ENCODE measurements at regions not wholly inside any gene's neighbourhood (a gene's known extent, or its start where the extent isn't known, plus 50 kb on each side); places are given as distances from the start of the nearest gene placed in this dataset.
"Not testable (repeated sequence)": the region's sequence is repeated elsewhere in the genome, so short reads cannot be mapped to it uniquely, and the experiment has no call there.

DNA sequence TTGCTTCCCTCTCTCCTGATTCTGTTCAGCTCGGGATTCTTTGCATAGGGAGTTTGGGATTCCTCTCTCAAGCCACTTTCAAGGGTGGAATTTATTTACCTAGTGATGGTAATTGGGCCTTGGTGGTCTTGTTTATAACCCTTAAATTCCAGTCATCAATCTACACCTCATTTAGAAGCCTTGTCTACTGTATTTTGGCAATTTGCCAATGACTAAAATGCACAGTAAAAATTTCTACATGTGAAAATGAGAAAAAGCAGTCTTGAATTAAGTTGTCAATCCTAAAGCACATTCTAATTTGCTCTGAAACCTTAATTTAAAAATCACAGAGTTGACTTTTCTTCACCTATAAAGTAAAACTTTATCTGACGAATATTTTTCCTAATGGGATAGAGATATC lies 749.2 kb upstream of the CRIM1 start:
- in situ Hi-C loops (cut with HindIII; ENCODE audit: low sequenced_read_pairs), result no loop called here

DNA sequence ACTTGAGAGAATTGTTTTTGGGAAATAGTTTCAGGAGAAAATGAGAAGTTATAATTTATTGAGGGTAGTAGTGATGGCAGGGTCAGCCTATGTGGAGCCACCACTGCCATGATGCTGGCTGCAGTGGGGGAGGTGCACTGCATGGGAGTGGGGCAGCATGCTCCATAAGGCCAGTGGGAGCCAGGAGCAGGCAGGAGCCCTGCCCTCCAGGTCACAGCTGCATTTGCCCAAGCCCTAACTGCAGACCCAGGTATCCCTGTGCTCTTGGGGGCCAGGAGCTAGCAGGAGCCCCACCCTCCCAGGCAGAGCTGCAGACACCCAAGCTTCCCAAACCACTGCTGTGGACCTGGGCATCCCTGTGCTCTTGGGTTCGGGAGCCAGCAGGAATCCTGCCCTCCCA lies 757.3 kb upstream of the CRIM1 start:
- in situ Hi-C loops (cut with HindIII; ENCODE audit: low sequenced_read_pairs), result no loop called here

DNA sequence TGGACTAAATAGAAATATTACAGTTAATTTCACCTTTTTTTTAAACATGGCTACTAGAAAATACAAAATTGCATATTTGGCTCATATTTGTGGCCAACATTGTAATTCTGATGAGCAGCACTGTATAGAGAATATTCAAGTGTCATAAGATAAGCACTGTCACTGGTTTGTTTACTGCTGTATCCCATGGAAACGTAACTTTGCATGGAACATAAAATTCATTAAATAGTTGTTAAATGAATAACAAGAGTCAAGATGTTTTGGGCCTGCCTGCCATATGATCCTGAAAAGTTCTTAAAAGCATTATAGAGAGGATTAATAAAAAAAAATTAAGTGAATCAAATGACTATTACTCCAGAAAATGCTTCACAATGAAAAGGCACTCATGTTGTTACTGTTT lies 763.7 kb upstream of the CRIM1 start:
- in situ Hi-C loops (cut with HindIII; ENCODE audit: low sequenced_read_pairs), result no loop called here

DNA sequence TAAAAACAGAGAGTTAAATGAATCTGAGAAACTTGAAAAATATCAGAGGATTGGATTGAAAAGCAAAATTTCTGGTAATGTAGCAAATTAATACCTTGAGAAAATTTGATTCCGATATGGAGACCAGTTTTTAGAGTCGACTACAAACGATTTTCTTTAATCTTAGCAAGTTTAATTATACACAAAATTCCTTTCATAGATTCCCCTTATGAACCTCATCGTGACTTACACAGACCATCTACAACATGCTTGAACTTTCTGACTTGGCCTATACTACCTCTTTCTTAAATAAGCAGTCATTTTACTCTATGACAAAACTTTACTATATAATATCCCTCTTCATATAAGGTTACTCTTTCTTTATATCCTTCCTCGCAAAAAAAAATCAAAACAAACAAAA lies 769.6 kb upstream of the CRIM1 start:
- in situ Hi-C loops (cut with HindIII; ENCODE audit: low sequenced_read_pairs), result no loop called here

DNA sequence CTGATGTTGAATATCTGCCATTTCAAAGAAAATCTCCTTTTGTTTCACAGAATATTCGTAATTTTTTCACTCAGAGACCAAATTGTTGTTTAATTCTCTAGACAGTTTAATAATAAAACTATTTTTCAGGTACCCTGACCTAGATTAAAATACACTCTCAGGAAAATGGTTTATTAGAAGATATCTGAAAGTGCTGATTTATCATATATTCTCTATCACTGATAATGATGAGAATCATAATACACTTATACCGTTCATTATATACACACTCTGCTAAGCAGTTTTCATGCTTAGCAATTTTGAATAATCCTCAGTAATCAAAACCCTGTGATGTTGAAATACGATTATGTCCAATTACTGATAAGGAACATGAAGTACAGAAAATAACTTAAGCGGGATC lies 772.9 kb upstream of the CRIM1 start:
- in situ Hi-C loops (cut with HindIII; ENCODE audit: low sequenced_read_pairs), result no loop called here

DNA sequence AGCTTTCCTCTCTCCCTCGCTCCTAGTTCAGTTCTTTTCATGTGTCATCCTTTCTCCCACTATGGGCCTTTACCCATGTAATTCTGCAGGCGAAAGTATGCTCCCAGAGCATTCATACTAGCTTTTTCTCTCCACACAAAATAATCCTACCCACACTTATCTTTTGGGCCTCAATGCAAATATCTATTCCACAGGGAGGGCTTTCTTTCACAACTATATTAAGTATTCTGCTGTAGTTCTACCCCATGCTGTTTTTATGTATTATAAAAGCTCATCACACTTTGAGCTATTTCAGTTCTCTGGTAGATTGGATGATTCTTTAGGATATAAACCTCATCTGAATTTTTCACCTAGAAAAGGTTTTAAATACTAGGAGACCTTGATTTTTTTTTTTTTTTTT lies 774.6 kb upstream of the CRIM1 start:
- in situ Hi-C loops (cut with HindIII; ENCODE audit: low sequenced_read_pairs), result no loop called here

DNA sequence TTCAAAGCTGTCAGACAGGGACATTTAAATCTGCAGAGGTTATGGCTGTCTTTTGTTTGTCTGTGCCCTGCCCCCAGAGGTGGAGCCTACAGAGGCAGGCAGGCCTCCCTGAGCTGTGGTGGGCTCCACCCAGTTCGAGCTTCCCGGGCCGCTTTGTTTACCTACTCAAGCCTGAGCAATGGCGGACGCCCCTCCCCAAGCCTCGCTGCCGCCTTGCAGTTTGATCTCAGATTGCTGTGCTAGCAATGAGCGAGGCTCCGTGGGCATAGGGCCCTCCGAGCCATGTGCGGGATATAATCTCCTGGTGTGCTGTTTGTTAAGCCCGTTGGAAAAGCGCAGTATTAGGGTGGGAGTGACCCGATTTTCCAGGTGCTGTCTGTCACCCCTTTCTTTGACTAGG lies 787.0 kb upstream of the CRIM1 start:
- in situ Hi-C loops (cut with HindIII; ENCODE audit: low sequenced_read_pairs), result not testable (repeated sequence)

DNA sequence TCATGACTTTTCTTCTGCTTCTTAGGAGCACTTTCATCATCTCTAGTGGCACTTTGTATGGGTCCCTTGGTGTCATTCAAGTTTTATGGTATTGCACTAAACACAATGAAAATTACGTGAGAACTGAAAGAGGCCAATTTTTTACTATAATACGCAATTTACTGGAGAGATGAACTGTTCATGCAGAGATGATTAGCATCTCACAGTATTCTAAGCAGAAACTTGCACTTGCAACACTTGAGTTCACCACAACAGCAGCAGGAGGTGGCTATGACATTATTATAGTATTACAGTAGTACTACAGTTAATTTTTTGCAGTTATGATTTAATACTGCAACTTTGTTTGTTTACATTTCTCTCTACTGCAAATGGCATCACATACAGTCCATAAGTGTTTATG lies 793.1 kb upstream of the CRIM1 start:
- in situ Hi-C loops (cut with HindIII; ENCODE audit: low sequenced_read_pairs), result no loop called here

DNA sequence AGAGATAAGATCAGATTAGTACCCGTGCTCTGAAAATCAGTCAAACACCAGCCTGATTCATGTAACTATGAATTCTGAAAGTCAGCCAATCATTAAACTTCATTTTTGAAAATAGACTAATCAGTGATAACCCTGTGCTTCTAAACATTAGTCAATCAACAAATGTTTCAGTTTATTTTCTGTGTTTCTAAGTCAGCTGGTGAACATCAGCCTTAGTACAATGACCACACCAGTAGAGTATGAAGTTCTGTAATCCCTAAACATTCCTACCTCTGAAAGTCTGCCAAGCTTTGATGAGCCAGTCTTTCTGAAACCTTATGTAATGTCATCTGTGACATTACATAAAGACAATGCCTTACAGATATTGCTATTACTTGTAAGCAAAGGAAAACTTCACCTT lies 807.4 kb upstream of the CRIM1 start:
- in situ Hi-C loops (cut with HindIII; ENCODE audit: low sequenced_read_pairs), result no loop called here

DNA sequence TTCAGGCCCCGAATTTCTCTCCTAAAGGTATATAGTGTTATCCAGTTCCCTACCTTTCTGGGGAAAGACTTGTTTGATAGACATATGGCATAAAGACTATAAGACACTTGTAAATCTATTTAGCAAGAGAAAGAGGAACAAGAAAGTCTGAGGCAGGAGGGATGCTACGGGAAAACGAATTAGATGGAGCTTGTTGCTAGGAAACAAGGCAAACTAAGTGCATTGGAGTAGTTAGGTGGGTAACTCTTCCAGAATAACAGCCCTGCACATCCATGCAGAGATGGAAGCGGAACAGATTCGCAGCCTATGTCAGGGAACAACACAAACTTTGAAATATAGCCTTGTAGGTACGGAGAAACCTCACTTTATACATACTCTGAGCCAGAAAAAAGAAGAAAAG lies 810.3 kb upstream of the CRIM1 start:
- in situ Hi-C loops (cut with HindIII; ENCODE audit: low sequenced_read_pairs), result no loop called here

DNA sequence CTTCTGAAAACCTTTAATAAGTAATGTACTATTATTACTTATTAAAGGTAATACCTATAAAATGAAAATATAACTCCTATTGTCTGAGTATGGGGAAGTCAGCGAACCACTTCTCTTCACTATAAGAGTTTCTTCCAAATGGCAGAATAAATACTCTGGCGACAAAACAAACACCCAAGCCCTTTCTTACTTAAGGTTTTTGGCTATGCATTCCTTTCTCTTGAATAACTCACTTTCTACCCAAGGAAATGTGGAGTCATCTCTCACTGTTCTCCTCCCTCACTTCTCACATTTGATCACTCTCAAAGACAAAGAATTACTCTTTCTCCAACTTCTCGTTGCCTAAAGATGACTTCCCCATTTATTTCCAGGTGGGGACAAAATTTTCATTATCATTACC lies 816.8 kb upstream of the CRIM1 start:
- in situ Hi-C loops (cut with HindIII; ENCODE audit: low sequenced_read_pairs), result no loop called here

DNA sequence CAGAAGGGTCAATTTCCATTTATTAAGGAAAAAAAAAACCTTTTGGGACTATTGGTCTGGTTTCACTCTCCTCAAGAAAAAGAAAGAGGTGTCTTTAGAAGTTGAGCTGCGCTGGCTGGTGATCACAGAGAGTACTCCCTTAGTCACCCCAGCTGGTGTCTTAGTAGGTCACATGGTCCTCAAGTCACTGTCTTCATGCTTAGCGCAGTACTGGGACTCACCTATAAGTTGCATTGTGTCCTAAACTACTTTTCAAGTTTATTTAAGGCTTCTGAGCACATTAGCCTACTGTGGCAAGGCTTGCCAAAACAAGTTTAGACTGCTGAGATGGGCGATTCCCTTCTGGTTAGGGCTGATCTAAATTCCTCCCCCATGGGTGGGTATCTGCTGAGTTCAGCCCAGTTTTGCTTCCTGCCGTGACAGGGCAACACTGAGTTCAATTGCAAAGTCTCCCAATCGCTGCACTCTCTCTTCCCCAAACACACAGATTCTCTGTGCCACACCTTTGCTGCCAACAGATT lies 824.9 kb upstream of the CRIM1 start:
- in situ Hi-C loops (cut with HindIII; ENCODE audit: low sequenced_read_pairs), result no loop called here

DNA sequence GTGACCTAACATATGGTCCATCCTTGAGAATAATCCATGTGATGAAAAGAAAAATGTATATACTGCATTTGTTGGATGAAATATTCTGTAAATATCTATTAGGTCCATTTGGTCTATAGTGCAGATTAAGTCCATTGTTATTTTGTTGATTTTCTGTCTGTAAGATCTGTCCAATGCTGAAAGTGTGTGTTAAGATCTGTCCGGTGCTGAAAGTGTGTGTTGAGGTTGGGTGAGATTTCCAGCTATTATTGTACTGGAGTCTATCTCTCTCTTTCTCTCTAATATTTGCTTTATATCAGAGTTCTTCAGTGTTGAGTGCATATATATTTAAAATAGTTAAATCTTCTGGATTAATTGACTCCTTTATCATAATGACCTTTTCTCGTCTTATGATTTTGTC lies 828.8 kb upstream of the CRIM1 start:
- in situ Hi-C loops (cut with HindIII; ENCODE audit: low sequenced_read_pairs), result no loop called here

DNA sequence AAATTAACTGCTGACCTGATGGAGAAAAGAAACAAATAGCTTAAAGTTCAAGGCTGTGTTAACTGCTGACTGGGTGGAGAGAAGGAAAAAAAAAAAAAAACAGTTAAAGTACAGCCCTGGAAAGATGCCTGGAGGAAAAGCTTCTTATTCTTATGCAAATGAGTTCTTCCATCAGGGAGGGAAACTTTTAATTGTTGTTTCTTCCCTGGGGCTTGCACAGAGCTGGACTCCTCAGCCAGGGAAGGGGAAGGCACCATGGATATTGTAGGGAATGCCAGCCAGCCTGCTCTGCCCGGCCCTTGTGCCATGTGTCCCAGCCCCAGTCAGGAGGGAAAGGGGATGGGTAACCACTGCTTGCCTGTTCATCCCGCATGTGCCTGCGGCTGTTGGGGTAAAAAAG lies 833.1 kb upstream of the CRIM1 start:
- in situ Hi-C loops (cut with HindIII; ENCODE audit: low sequenced_read_pairs), result no loop called here

DNA sequence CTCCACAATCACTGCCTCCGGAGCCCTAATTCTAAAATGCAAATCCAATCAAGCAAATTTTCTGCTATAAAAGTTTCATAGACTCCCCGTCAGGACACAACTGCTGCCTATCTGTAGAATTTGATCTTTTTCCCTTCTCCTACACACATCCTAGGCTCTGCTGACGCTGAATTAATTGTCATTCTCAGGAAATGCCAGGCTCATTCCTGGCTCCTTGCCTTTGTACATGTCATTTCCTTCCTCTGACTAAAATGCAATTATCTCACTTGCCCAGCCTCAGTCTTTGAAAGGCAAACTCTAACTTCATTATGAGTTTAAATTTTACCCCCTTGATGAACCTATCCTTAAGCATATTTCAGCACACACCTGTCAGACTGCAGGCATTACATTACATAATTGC lies 844.9 kb upstream of the CRIM1 start:
- in situ Hi-C loops (cut with HindIII; ENCODE audit: low sequenced_read_pairs), result no loop called here

DNA sequence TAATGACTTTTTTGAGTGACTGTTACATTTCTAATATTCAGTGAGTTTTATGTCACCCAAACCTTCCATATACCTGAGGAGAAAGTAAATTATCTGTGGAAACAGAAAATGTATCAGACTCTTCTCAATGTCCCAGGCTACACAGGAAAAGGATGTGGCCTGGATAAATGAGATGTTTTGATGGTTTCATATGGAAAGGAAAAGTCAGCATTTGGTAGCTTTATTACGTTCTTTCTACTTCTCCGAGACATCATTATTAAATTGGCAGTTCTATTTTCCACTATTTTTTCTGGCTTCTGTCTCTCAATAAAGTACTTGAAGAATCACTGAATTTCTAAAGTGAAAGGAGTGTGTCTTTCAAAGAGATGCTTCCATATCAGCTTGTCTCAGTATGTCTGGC lies 847.0 kb upstream of the CRIM1 start:
- in situ Hi-C loops (cut with HindIII; ENCODE audit: low sequenced_read_pairs), result no loop called here

DNA sequence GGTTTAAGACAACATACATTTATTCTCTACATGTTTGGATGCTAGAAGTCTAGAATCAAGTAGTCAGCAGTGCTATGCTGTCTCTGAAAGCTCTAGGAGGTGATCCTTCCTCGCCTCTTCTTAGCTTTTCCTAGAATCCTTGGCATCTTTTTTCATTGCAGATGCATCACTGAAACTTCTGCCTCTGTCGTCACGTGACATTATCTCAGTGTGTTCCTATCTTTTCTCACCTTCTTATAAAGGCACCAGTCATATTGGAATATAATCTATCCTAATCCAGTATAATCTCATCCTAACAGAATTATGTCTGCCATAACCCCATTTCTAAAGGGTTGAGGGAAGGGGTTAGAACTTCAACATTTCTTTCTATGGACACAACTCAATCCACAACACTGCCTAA lies 851.2 kb upstream of the CRIM1 start:
- in situ Hi-C loops (cut with HindIII; ENCODE audit: low sequenced_read_pairs), result no loop called here

DNA sequence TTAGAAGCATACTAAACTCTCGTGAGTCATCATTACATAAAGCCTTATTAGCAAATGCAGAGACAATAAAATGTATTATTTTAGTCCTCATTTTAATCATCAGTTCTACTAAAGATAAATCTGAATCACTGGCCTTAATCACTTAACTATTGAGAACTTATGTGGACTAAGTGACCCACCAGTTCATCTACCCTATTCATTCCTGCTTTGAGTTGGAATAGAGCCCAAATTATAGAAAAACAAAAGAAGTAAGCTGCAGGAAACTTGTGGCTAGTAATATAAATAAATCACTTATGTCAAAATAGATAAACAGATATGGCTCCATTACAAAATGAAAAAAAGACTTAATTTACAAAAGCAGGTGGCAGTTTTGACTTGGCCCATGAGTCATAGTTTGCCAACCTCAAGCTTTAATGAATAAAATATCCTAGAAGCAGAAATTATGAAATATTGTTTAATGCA lies 851.8 kb upstream of the CRIM1 start:
- in situ Hi-C loops (cut with HindIII; ENCODE audit: low sequenced_read_pairs), result no loop called here

DNA sequence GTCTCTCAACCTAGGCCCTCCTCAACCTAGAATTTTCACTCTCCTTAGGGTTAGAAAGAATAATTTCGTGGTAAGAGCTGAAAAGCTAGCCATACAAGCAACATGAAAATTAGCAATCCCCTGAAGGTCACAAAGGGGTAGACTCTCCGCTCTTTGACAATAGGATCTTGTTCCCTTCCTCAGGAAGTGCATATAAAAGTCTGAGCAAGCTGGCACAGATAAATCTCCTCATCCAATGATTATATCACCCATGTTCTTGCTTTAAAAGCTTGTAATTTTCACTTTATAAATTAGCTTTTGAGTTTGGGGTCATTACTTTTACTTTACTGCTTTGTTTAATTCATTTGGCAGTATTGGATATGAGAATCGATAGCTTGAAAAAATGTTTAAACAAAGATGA lies 852.3 kb upstream of the CRIM1 start:
- in situ Hi-C loops (cut with HindIII; ENCODE audit: low sequenced_read_pairs), result no loop called here

DNA sequence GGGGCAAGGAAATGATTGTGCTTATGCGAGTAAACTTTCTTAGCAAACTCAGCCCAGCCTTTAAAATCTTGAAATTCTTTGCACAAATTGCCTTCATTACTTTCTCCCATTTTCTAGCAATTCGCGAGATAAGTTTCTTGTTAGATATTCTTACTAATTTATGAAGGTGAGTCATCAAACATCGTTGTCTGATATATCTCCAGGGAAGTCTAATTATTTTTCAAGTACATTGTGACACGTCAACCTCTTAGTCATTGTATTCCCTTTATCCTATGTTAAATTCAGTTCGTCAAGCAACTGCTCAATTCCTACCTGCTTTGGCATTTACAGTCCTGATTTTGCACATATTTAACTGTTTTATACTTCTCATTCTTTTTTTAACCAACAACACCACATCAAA lies 854.5 kb upstream of the CRIM1 start:
- in situ Hi-C loops (cut with HindIII; ENCODE audit: low sequenced_read_pairs), result no loop called here

DNA sequence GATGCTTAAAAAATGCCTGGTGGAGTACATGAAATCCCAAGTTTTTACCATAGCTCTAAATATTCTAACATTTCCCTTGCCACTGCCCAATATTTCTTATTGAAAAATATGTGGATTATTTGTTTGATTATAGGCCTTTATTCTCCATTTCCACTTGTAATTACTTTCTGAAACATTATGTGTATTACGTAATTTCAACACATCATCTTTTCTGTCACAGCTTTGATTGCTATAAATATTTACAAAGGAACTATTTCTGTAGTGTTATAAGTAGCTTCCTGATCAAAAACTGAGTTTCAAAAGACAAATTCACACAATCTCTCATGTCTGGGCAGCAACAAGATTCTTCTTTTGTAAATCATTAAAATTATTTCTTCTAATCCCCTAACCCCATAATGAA lies 859.6 kb upstream of the CRIM1 start:
- in situ Hi-C loops (cut with HindIII; ENCODE audit: low sequenced_read_pairs), result no loop called here

DNA sequence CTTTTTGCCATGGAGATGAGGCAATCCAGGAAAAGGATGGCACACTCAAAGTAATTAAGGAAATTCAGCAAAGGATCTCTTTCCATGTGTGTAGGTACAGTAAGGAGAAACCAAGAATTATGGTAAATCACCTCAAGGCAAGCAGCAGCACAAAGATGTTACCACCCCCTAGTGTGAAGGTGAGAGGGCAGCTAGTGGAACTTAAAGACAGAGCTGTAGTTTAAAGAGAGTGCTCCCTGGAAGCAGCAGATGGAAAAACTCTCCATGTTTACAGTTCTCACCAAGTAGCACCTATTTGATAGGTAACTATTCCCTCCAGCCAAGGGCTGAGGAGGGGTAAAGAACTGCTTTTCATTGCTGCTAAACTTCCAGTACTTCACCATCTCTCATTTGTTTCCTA lies 860.4 kb upstream of the CRIM1 start:
- in situ Hi-C loops (cut with HindIII; ENCODE audit: low sequenced_read_pairs), result no loop called here

DNA sequence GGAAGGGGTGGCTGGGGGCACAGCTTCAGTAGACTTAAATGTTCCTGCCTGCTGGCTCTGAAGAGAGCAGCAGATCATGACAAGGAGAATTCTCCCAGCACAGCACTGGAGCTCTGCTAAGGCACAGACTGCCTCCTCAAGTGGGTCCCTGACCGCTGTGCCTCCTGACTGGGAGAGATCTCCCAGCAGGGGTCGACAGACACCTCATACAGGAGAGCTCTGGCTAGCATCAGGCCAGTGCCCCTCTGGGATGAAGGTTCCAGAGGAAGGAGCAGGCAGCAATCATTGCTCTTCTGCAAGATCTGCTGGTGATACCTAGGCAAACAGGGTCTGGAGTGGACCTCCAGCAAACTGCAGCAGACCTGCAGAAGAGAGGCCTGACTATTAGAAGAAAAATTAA lies 877.5 kb upstream of the CRIM1 start:
- in situ Hi-C loops (cut with HindIII; ENCODE audit: low sequenced_read_pairs), result not testable (repeated sequence)

DNA sequence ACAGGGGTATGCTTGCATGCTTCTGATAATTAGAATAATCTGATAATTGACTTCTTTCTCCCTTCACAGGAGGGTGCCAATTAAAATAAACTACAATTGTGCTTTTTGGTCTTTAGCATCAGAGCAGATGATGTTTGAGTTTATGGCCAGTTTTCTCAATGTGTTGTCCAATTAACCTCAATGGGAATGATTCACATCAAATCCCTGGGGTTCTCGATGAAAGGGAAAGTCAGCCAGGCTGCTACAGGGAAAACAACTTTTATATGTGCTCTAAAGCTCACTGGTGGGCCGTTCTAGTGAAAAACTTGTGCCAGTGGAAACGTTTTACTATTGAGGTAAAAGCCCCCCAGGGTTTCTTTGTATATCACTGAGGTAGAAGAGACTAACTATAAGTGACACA lies 887.3 kb upstream of the CRIM1 start:
- in situ Hi-C loops (cut with HindIII; ENCODE audit: low sequenced_read_pairs), result no loop called here

All from DLD1 (cell line).